Lung microvascular endothelial cell (primary cell): ENCODE measurements at regions not wholly inside any gene's neighbourhood (a gene's known extent, or its start where the extent isn't known, plus 50 kb on each side); places are given as distances from the start of the nearest gene placed in this dataset.

ENCODE experiments used
- DNase-seq, 2 donors: peaks; one replicate each; pipeline versions ENCODE4 v3.0.0 to v3.0.0-alpha.2; 2010; ENCODE audit warnings: low read depth in 2 of 2

- DNase-seq: no peak
Observed at GRCh38 chr4:31613946-31614623, 893.9 kb downstream of the PCDH7 start.

GRCh38 chr4:31617667-31618066 lies 897.5 kb downstream of the PCDH7 start:
- DNase-seq: no peak

GRCh38 chr4:31620476-31620875 lies 900.3 kb downstream of the PCDH7 start:
- DNase-seq: no peak

GRCh38 chr4:31645236-31645635 lies 925.1 kb downstream of the PCDH7 start:
- no peak for DNase-seq

GRCh38 chr4:31647786-31648185 lies 927.6 kb downstream of the PCDH7 start:
- DNase-seq: no peak

- DNase-seq: no peak
Observed at GRCh38 chr4:31649878-31650277, 929.7 kb downstream of the PCDH7 start.

- DNase-seq: no peak
Observed at GRCh38 chr4:31651541-31651940, 931.4 kb downstream of the PCDH7 start.

GRCh38 chr4:31655328-31655727 lies 935.2 kb downstream of the PCDH7 start:
- no peak for DNase-seq

GRCh38 chr4:31657859-31658570 lies 937.8 kb downstream of the PCDH7 start:
- no peak for DNase-seq

GRCh38 chr4:31660916-31661315 lies 940.7 kb downstream of the PCDH7 start:
- no peak for DNase-seq

GRCh38 chr4:31662951-31663350 lies 942.8 kb downstream of the PCDH7 start:
- no peak for DNase-seq

GRCh38 chr4:31667686-31668085 lies 947.5 kb downstream of the PCDH7 start:
- DNase-seq: no peak

- DNase-seq: peak in 1 of 2 donors; percentile 0
Observed at GRCh38 chr4:31674313-31674947, 954.3 kb downstream of the PCDH7 start.

- no peak for DNase-seq
Observed at GRCh38 chr4:31678356-31678755, 958.2 kb downstream of the PCDH7 start.

GRCh38 chr4:31682796-31683195 lies 962.6 kb downstream of the PCDH7 start:
- DNase-seq: no peak

- no peak for DNase-seq
Observed at GRCh38 chr4:31687717-31688342, 967.7 kb downstream of the PCDH7 start.

GRCh38 chr4:31692399-31692940 lies 972.3 kb downstream of the PCDH7 start:
- peak in 1 of 2 donors; percentile 0 for DNase-seq

GRCh38 chr4:31701256-31701655 lies 981.1 kb downstream of the PCDH7 start:
- DNase-seq: no peak

GRCh38 chr4:31702326-31702725 lies 982.2 kb downstream of the PCDH7 start:
- no peak for DNase-seq

- DNase-seq: no peak
Observed at GRCh38 chr4:31714238-31714637, 994.1 kb downstream of the PCDH7 start.

- no peak for DNase-seq
Observed at GRCh38 chr4:31715302-31715701, 995.1 kb downstream of the PCDH7 start.

- no peak for DNase-seq
Observed at GRCh38 chr4:31727030-31727429, 1006.9 kb downstream of the PCDH7 start.
